HG03378 (cell line): ENCODE measurements at regions not wholly inside any gene's neighbourhood (a gene's known extent, or its start where the extent isn't known, plus 50 kb on each side); places are given as distances from the start of the nearest gene placed in this dataset.

Source experiments
- ATAC-seq: cut with Tn5 transposase; IDR thresholded peaks from one replicate; pipeline ENCODE4 v1.9.1; 2021; ENCODE audit warnings: mild to moderate bottlenecking, moderate library complexity; ENCODE audit not compliant: unreplicated experiment

DNA sequence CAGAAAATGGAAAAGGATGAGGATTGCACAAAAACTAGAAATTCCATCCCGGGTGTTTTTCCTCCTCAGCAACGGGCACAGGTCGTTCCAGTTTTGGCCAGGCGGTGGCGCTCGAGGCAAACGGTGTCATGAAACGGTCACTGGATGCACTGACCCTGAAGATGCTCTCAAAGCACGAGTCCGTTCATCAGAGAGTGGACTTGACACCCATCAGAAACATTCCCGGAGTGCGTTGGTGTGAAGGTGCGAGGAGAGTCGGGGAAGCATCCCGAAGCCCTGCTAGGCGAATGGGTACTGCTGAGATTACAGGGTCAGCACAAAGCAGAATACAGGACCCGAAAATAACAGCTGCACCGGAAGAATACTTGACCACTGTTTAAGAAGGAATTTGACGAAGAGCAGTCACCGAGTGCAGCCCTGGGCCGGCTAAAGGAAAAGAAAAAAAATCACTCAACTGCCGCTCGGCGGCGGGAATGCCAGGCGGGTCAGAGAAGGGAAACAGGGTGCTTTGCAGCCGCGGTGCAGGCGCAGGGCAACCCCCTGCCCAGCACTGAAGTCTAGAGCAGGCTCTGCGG is 71.7 kb upstream of the ETS2 start:
- ATAC-seq = no peak

DNA sequence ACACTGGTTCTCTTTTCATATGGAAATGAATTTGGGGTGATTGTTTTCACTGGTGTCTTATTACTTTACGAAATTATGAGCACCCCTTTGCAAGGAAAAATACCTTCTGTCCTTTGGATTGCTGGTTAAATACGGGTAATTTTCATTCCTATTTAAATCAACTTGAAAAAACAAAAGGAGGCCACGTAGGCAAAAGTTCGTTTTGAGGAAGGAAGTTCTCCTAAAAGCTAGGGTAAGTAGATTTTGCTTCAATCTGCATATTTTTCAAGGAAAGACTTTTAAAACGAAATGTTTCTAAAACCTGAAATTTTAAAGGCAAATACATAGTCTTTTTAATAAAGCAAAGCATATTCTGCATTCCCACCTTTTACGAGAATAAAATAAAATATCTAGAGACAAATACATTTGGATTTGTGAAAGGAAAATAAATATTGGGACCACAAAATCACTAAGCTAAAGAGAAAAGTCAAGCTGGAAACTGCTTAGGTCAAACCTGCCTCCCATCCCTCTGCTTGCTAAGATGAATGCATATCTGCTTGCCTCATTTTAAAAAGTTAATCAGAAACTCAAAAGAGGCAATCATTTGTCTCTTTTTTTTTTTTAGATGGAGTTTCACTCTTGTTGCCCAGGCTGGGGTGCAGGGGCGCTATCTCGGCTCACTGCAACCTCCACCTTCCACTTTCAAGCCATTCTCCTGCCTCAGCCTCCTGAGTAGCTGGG is 70.9 kb upstream of the ETS2 start:
- no peak for ATAC-seq

DNA sequence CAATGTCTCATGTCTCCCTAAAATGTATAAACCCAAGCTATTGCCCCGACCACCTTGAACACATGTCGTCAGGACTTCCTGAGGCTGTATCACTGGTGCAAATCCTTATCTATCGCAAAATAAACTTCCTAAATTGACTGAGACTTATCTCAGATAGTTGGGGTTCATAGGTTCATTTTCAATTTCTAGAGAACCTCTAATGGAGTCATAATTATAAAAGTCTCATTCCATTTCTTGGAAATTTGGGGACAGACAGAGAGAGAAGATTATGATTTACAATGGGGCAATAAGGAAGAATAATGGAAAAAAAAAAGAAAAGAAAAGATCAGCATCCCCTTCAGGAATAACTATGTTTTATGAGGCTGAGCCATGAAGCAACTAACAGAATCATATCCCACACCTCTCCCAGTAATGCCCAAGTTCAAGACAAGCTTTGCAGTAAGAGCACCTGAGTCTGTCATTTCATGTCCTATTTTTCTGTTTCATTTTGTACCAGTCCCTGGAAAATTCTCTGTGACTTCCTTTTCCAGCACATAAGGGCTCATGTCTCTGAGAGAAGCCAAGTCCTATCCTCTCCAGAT is 70.0 kb upstream of the ETS2 start:
- ATAC-seq = no peak

DNA sequence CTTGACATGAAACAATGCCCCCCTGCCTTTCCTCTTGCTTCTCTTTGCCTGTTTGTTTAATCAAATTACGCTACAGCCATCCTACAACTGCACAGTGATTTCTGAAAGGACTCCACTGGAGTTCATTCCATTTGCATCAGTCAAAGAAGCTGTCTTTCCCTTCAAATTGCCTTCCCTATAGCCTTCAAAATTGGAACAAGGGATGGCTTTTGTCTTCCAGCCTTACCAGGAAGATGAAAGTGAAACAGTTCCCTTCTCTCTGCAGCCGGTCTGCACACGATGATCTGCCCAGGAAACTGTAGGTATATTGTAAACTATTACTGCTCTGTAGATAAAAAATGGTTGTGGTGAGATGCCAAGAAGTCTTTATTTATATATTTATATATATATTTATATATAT is 65.6 kb upstream of the ETS2 start:
- no peak for ATAC-seq

DNA sequence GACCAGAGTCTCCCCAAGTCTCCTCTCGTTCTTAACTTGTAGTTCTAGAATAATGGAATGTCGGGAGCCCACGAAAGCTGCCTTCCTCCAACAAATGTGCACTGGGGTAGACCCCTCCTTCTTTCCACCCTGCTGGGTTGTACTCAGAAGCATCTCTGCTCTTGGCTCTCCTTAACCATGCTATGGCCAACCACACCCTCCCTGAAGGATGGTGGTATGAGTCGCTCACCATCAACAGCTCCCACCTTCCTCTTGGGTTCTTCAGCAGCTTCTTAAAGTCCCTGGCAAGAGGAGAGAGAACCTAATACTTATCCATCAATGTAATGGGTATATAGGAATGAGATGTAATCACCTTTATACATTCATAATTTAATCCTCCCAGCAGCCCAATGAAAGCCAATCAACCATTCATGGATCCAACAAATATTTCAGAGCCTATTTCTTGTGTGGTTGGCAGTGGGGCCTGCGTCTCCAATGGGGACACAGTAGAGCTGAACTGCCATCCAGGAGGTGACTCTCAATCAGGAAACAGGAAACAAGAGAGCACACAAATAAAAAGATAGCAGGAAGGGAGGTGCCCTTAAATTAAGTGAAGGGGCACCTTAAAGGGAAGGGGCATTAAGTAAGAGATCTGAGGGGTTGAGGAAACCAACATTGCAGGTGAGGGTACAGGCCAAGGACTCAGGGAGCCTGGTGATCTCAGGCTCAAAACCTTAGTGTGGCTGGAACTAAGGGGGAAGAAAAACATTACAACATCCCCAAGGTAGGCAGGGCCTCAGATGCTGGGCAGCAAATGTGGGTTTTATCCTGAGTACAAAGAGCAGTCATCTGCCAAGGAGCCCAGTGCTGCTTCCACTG is 64.4 kb upstream of the ETS2 start:
- ATAC-seq = no peak

DNA sequence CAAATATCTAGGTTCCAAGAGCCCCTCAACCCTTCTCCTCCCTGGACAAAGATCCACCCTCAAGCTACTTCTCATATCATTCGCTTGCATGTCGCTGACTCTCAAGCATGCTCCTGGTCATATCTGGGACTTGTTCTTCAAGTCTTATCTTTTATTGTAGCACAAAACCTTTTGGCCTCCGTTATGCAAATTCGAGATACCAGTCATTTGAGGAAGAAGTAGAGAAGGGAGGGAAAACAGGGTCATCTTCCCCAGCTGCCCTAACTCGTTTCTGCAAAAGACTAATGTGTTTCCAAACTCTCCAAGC is 63.8 kb upstream of the ETS2 start:
- no peak for ATAC-seq

DNA sequence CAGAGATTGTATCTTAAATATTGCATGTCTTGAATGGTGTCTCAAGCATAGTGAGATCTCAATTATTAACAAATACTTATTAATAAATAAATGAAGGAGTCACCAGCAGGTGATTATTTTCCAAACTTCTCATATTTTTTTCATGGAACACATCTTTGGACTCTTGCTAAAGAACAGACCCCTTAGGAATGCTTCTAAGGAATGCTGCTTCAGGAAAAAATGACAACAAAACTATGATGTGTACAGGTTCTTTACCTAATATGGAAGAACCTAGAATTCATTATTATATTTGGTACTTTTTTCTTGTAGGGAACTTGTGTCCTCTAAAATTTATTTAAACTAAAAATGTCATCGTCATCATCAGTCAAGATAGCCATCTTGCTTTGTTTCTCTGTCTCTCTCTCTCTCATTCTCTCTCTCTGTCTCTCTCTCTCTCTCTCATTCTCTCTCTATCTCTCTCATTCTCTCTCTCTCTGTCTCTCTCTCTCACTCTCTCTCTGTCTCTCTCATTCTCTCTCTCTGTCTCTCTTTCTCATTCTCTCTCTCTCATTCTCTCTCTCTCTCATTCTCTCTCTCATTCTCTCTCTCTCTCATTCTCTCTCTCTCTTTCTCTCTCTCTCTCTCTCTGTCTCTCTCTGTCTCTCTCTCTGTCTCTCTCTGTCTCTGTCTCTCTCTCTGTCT is 63.0 kb upstream of the ETS2 start:
- ATAC-seq = no peak

DNA sequence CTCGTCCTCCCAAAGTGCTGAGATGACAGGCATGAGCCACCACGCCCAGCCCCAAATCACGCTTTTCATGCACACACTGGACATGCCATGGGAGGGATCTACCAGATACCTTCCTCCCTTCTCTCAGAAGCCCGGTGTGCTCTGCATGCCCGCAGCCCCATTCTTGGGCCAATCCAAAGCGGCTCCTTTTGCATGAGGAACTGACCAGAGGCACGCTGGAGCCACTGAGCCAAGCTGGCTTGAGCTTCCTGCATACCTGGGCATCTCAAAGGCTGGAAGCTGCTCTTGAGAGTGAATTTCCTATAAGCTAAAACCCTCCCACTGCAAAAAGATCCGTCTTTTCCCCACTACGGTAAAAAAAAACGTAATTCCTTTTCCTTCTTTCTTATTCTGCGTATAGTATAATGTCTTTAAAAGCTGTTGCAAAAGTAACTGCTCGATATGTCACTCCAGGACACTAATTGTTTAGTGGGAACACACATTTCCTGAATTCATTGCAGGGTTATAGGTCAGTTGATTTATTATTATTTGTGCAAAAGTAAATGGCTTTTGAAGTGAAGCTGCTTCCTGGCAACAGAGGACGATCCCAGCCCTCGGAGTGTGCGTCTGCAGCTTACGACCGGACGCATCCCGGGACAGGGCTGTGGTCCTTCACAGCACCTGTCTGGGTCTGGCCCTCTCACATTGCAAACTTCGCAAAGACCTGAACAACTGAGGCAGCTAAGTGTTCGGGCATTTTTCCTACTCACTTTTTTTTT is 61.8 kb upstream of the ETS2 start:
- ATAC-seq = no peak

DNA sequence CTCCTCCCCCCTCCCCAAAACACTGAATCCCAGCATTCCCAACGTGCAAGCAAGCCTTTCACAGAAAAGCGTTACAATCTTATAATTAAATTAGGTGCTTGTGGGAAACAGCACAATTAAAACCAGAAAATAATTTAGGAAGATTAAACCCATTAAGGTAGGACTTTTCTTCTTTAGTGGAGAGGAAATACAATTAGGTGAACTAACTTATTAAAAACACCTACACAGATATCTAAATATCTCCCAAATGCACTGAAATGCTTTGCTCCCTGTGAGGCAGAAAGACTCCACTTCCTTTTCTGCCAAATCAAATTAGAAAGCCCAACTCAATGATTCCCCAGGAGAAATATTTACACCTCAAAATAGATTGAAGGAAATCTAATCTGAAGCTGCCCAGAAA is 60.9 kb upstream of the ETS2 start:
- no peak for ATAC-seq

DNA sequence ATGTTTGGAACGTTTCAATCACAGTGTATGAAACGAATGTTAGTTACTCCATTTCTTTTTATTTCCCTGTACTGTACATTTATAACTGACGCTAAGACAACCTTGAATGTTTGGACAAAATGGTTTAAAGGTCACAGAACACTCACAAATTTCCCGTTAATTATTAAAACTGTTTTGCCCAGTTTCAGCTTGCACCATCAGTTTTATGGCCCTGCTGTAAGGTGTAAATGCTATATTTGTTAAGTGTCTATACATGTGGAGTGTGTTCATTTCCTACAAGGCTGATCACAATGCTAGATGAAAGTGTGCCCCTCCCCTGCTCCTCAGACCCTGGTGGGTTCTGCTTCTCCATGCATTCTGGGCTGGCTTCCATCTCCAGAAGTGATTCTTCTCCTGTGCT is 57.9 kb upstream of the ETS2 start:
- ATAC-seq = no peak

DNA sequence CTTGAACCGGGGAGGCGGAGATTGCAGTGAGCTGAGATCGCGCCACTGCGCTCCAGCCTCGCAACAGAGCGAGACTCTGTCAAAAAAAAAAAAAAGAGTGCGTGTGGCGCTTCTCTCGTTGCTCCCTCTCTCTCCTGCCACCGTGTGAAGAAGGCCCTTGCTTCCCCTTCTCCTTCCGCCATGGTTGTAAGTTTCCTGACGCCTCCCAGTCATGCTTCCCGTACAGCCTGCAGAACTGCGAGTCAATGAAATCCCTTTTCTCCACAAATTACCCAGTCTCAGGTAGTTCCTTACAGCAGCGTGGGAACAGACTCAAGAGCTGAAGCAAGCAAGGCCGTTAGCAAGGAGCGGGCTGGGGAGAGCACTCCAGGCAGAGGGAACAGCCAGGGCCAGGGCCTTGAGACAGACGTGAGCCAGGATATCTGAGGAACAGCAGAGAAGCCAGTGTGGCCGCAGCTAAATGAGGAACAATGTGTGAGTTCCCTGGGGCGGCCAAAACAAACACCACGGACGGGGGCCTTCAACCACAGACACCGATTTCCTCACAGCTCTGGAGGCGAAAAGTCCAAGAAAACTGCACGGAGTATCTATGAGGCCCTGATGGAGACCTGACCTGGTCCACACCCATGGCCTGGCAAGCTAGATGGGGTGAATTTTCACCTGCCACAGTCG is 54.2 kb upstream of the ETS2 start:
- no peak for ATAC-seq

DNA sequence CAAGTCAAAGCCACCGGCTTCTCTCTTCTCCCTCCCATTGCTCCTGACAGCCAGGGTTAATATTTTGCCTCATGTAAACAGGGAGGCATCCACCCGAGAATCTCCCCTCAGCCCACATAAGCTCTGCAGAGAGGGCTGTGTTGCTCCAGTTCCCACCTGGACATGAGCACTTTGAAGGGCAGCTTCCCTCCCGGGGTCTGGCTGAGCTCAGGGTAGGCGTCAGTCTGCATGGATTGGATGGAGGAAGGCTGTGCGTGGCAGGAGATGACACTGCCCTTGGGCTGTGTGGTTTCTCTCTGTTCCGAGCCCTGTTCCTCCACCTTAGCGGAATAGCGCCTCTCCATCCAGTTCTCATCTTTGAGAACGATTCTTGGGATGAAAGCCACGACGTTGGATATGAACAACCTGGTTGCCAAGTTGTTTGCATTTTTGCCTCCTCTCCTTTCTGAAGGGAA is 53.7 kb upstream of the ETS2 start:
- ATAC-seq = no peak

DNA sequence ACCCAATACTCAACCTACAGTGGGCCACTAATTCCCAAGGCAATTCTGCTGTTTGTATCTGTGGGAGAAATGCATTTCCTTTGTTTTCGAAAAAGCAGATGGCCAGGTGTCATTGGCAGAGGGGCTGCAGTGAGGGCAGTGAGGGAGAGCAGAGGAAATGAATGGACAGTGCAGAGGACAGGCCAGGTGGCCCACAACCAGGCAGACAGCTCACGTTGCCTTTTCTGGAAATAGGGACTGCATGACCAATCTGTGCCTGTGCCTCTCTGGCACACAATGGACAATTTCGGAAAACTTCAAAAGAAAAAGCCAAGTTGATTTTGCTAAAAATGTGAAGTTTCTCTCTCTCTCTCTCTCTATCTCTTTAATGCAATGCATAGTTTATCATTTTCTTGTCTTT is 52.6 kb upstream of the ETS2 start:
- ATAC-seq = no peak

DNA sequence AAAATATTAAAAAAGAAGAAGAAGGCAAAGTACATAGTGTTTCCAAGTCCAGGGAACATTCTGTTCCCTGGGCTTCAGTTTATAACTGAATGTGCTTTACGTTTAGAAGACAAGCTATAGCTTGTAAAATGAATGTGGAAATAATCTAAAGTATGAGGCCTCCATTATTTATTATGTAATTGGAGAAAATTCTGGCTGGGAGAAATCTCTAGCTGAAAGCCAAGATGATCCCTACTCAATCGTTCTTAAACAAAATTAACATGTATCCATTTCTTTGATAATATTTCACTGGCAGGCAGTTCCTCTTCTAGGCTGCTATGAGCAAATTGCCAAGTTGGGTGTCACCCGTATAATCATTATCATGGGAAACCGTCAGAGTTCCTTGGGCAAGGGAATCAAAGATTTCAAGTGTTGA is 52.2 kb upstream of the ETS2 start:
- no peak for ATAC-seq
